HEK293T (cell line): ENCODE measurements at regions not wholly inside any gene's neighbourhood (a gene's known extent, or its start where the extent isn't known, plus 50 kb on each side); places are given as distances from the start of the nearest gene placed in this dataset.

Experiments used
- ARNT ChIP-seq: fragments of 450-650 bp; IDR thresholded peaks from 2 replicates; pipeline ENCODE4 v1.6.1; 2017; ENCODE audit warnings: mild to moderate bottlenecking
- BHLHE40 ChIP-seq: fragments of 450-650 bp; IDR thresholded peaks from 2 replicates; pipeline ENCODE4 v1.6.1; 2016; ENCODE audit warnings: mild to moderate bottlenecking, moderate library complexity, borderline replicate concordance
- ELF4 ChIP-seq: fragments of 450-650 bp; IDR thresholded peaks from 2 replicates; pipeline ENCODE4 v1.6.1; 2017; ENCODE audit warnings: antibody characterized with exemption
- FOXA1 ChIP-seq: fragments of 450-650 bp; IDR thresholded peaks from 2 replicates; pipeline ENCODE4 v1.6.1; 2016; ENCODE audit warnings: mild to moderate bottlenecking
- FOXK2 ChIP-seq: fragments of 450-650 bp; IDR thresholded peaks from 2 replicates; pipeline ENCODE4 v1.6.1; 2016; ENCODE audit warnings: mild to moderate bottlenecking
- FOXM1 ChIP-seq: fragments of 450-650 bp; IDR thresholded peaks from 2 replicates; pipeline ENCODE4 v1.6.1; 2017; ENCODE audit warnings: mild to moderate bottlenecking, borderline replicate concordance
- HDGF ChIP-seq: fragments of 450-650 bp; IDR thresholded peaks from 2 replicates; pipeline ENCODE4 v1.6.1; 2017; ENCODE audit warnings: antibody characterized with exemption, borderline replicate concordance
- NFRKB ChIP-seq: fragments of 450-650 bp; IDR thresholded peaks from 2 replicates; pipeline ENCODE4 v1.6.1; 2016; ENCODE audit warnings: mild to moderate bottlenecking, moderate library complexity
- SP1 ChIP-seq: fragments of 450-650 bp; IDR thresholded peaks from 2 replicates; pipeline ENCODE4 v1.6.1; 2017
- SUZ12 ChIP-seq: fragments of 450-650 bp; IDR thresholded peaks from 2 replicates; pipeline ENCODE4 v1.6.1; 2016; ENCODE audit warnings: mild to moderate bottlenecking
- TARDBP ChIP-seq: fragments of 450-650 bp; IDR thresholded peaks from 2 replicates; pipeline ENCODE4 v1.6.1; 2016
- TF ChIP-seq, protein P1 (sequence below): fragments of 450-650 bp; IDR thresholded peaks from 2 replicates; pipeline ENCODE4 v1.6.1; 2016

DNA sequence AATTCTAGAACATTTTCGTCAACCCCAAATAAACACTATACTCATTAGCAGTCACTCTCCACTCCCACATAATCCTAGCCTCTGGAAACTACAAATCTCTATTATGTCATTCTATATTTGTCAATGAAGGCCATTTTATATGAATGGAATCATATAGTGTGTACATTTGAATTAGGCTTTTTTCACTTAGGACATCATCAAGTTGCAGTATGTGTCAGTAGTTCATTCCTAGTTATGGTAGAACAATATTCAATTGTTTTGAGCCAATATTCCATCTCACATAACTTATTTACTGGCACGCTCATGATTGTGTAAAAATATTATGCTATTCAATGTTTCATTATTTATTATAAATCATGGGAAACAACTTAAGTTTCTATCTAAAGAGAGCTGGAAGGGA is 1610.4 kb upstream of the MIR17HG start:
- TF ChIP-seq ARNT (no peak), TARDBP (no peak), SUZ12 (no peak), ELF4 (no peak), BHLHE40 (no peak), FOXM1 (no peak), NFRKB (no peak), FOXK2 (no peak), SP1 (no peak), HDGF (no peak), FOXA1 (no peak)
- TF ChIP-seq, protein P1, sequence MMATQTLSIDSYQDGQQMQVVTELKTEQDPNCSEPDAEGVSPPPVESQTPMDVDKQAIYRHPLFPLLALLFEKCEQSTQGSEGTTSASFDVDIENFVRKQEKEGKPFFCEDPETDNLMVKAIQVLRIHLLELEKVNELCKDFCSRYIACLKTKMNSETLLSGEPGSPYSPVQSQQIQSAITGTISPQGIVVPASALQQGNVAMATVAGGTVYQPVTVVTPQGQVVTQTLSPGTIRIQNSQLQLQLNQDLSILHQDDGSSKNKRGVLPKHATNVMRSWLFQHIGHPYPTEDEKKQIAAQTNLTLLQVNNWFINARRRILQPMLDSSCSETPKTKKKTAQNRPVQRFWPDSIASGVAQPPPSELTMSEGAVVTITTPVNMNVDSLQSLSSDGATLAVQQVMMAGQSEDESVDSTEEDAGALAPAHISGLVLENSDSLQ = no peak
